ENCODE measurements at regions not wholly inside any gene's neighbourhood (a gene's known extent, or its start where the extent isn't known, plus 50 kb on each side); places are given as distances from the start of the nearest gene placed in this dataset.

DNA sequence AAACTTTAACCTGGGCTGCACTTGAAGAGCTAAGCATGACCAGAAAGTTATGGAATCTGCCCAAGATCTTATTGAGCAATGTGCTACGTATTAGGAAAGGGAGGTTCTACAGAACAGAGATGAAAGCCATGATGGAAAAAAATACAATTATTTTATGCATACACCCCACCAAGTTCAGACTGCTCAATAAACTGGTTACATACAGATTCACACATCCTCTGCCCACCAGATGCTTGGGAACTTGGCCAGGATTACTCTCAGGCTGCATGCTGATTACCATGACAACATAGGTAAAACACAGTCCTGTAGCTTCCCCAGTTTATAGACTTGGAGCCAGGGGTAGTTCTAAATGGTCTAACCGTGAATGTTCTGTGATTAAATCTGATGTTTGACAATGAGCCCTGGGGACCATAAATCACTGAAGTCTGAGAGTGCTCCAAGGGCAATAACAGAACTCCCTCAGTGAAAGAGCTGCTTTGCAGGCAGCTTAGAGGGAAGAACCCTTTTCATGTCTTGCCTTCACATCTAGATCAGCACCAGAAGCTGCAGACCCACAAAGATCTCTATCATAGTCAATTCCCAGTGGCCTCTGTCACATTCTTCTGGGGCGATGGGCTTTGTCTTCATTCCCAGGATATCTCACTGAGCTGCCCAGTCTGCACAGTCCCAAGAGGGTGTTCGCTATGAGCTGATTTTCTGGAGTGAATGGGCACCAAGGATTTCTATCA lies 232.2 kb downstream of the EMP1 start (continued):
- TF ChIP-seq ZBED1 (IDR thresholded peaks at IDR 0.05; ENCODE audit: borderline replicate concordance) (no peak), SPI1 (IDR thresholded peaks at IDR 0.05; ENCODE audit: borderline replicate concordance, insufficient read depth, low read depth, low read length) (no peak)

- H3K4me2 ChIP-seq (ENCODE audit: control insufficient read depth, insufficient read depth) = no peak overlapping the region
- no peak for DNase-seq (ENCODE audit: low read depth, low spot score)
- H3K36me3 ChIP-seq (ENCODE audit: control insufficient read depth in 2 of 2, insufficient read depth in 2 of 2, low read length in 1 of 2) = no peaks in the 10 kb centered on the region
- no peak for FAIRE-seq
- ChIA-PET CTCF (no interaction called here), POLR2A (no interaction called here), RAD21 (ENCODE audit: unreplicated experiment) (no interaction called here), SMC1A (ENCODE audit: uncharacterized antibody, unreplicated experiment) (no interaction called here)
- BruUV-seq (replicated peaks) = no TSS peak
- no peak for TF ChIP-seq POLR2A (IDR thresholded peaks at IDR 0.05; ENCODE audit: low read depth, low read length)
- no peak for TF ChIP-seq ZNF274 (IDR thresholded peaks at IDR 0.05; ENCODE audit: insufficient read depth, insufficient read length)
- no peak for TF ChIP-seq CHD1 (IDR thresholded peaks at IDR 0.05; ENCODE audit: low read depth, low read length)
- no peak for TF ChIP-seq CBX3 (IDR thresholded peaks at IDR 0.05; ENCODE audit: borderline replicate concordance, low read depth)
- no peak for TF ChIP-seq NR2C1 (IDR thresholded peaks at IDR 0.05)
- no peaks in the 10 kb centered on the region for H4K20me1 ChIP-seq (ENCODE audit: control insufficient read depth, insufficient read depth)
- ATAC-seq = no peak
- no peaks in the 10 kb centered on the region for H3K4me1 ChIP-seq (ENCODE audit: control insufficient read depth, insufficient read depth, low read length)
- no peaks in the 10 kb centered on the region for H3K27me3 ChIP-seq (replicated peaks in 1 of 2; ENCODE audit: control insufficient read depth in 2 of 2, insufficient read depth in 2 of 2, low read length in 1 of 2)
- H3K9ac ChIP-seq (ENCODE audit: control insufficient read depth, insufficient read depth, low read length) = no peak overlapping the region
- 59% methylated on average over 3 of the region's 3 CpGs for WGBS (ENCODE audit: insufficient coverage, insufficient replicate concordance, low lambda C conversion rate, missing lambda C conversion rate)
- H3K4me3 ChIP-seq = no peak overlapping the region
- no peaks in the 10 kb centered on the region for H3K79me2 ChIP-seq (ENCODE audit: control insufficient read depth, insufficient read depth, low read length)
- in situ Hi-C loops (cut with MboI) = no loop called here
- no peaks in the 10 kb centered on the region; the same call in 2 of the 3 replicates for H3K9me3 ChIP-seq (replicated peaks; ENCODE audit: control insufficient read depth, insufficient read depth, low read length)
- H2AFZ ChIP-seq (ENCODE audit: control insufficient read depth, low read depth, low read length) = no peak overlapping the region
- no peak overlapping the region for H3K27ac ChIP-seq (ENCODE audit: control insufficient read depth, insufficient read depth)
- intact Hi-C loops (cut with micrococcal nuclease; ENCODE audit: unreplicated experiment) = no loop called here
These were observed 229.2 kb downstream of the EMP1 start for GRCh38 chr12:13425766-13426165.

- intact Hi-C loops (cut with micrococcal nuclease; ENCODE audit: unreplicated experiment) (no loop called here), in situ Hi-C loops (cut with MboI) (no loop called here)
- FAIRE-seq (no peak), DNase-seq (ENCODE audit: low read depth, low spot score) (no peak), ATAC-seq (no peak)
- no peaks in the 10 kb centered on the region for H4K20me1 ChIP-seq (ENCODE audit: control insufficient read depth, insufficient read depth)
- no peak overlapping the region for H3K4me3 ChIP-seq
- no peak overlapping the region for H3K9ac ChIP-seq (ENCODE audit: control insufficient read depth, insufficient read depth, low read length)
- ChIA-PET SMC1A (ENCODE audit: uncharacterized antibody, unreplicated experiment) (no interaction called here), CTCF (interaction anchor here (1.3 kb wide), 1 partner anchor 60 kb away, joined by 3 read pairs; no protein-coding TSS in a partner anchor), RAD21 (ENCODE audit: unreplicated experiment) (no interaction called here), POLR2A (no interaction called here)
- no peaks in the 10 kb centered on the region for H3K4me1 ChIP-seq (ENCODE audit: control insufficient read depth, insufficient read depth, low read length)
- H3K36me3 ChIP-seq (ENCODE audit: control insufficient read depth in 2 of 2, insufficient read depth in 2 of 2, low read length in 1 of 2) = no peaks in the 10 kb centered on the region
- no peak overlapping the region for H2AFZ ChIP-seq (ENCODE audit: control insufficient read depth, low read depth, low read length)
- H3K4me2 ChIP-seq (ENCODE audit: control insufficient read depth, insufficient read depth) = no peak overlapping the region
- 18% methylated on average over 2 of the region's 2 CpGs for WGBS (ENCODE audit: insufficient coverage, insufficient replicate concordance, low lambda C conversion rate, missing lambda C conversion rate)
- no TSS peak for BruUV-seq (replicated peaks)
- no peak overlapping the region for H3K27ac ChIP-seq (ENCODE audit: control insufficient read depth, insufficient read depth)
- H3K9me3 ChIP-seq (replicated peaks; ENCODE audit: control insufficient read depth, insufficient read depth, low read length) = no peaks in the 10 kb centered on the region
- no peaks in the 10 kb centered on the region for H3K79me2 ChIP-seq (ENCODE audit: control insufficient read depth, insufficient read depth, low read length)
- peaks cover 0 to 1% of the 10 kb centered on the region in 2 experiments; a peak in 1 of 4 replicates for H3K27me3 ChIP-seq (replicated peaks in 1 of 2; ENCODE audit: control insufficient read depth in 2 of 2, insufficient read depth in 2 of 2, low read length in 1 of 2)
- TF ChIP-seq PAX5 (IDR thresholded peaks at IDR 0.05; ENCODE audit: borderline replicate concordance, low read depth, low read length) (no peak), CREM (IDR thresholded peaks at IDR 0.05; ENCODE audit: low read depth) (no peak), SREBF1 (IDR thresholded peaks at IDR 0.05; ENCODE audit: low read length) (no peak), NR2C2 (IDR thresholded peaks at IDR 0.05; ENCODE audit: borderline replicate concordance, control insufficient read depth, insufficient read length, low read depth) (no peak), RUNX3 (IDR thresholded peaks at IDR 0.05; ENCODE audit: low read length) (no peak), TCF7 (IDR thresholded peaks at IDR 0.05; ENCODE audit: borderline replicate concordance) (no peak), IRF5 (IDR thresholded peaks at IDR 0.05; ENCODE audit: borderline replicate concordance) (no peak), RAD21 (IDR thresholded peaks at IDR 0.05; ENCODE audit: insufficient read depth, low read depth, low read length) (no peak), SMC3 (IDR thresholded peaks at IDR 0.05; ENCODE audit: borderline replicate concordance, low read length) (no peak)
These were observed 225.8 kb downstream of the EMP1 start for GRCh38 chr12:13422291-13422690.

Measured in GM12878 (cell line).